ENCODE measurements at regions not wholly inside any gene's neighbourhood (a gene's known extent, or its start where the extent isn't known, plus 50 kb on each side); places are given as distances from the start of the nearest gene placed in this dataset.

DNA sequence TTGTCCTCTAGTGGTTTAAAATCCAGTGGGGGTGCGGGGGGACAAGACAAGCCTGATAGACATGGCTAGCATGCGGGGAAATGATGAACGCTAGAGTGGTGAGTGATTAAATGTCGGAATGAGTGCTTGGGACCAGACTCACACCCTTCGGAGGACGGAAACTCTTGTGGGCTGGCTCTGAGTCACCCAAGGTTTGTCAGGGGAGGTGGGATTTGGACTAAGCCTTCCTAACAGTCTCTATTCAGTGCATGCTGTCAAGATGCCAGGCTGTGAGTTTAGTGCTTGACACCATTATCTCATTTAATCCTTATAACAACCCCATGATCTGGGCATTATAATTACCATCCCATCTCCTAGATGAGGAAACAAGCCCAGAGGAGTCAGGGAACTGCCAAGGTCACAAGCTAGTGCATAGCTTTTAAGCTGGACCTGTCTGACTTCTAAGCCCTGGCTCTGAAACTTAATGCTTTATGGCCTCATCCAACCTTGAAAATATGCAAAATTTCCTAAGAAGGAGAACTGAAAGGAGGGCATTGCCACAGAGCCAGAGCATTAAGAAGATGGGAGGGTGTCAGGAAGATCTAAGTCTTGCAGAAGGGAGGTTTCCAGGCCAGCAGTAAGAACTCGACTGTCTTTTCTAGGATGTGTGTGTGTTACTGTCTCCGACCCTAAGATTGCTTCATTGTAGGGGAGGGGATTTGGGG is 168.7 kb upstream of the LRFN2 start:
- Histone ChIP-seq H3K36me3 (ENCODE audit: insufficient read depth, low read length) (no peaks in the 10 kb centered on the region), H3K9me3 (replicated peaks; ENCODE audit: low read length) (no peaks in the 10 kb centered on the region), H3K4me2 (ENCODE audit: low read length) (no peak overlapping the region), H3K27me3 (ENCODE audit: control insufficient read depth, insufficient read depth, low read length) (peaks cover 5% of the 10 kb centered on the region), H3K4me1 (ENCODE audit: control insufficient read depth, insufficient read depth, low read length) (no peaks in the 10 kb centered on the region), H3K9ac (ENCODE audit: low read depth, low read length) (no peak overlapping the region), H3K4me3 (ENCODE audit: low read length) (no peak overlapping the region)

DNA sequence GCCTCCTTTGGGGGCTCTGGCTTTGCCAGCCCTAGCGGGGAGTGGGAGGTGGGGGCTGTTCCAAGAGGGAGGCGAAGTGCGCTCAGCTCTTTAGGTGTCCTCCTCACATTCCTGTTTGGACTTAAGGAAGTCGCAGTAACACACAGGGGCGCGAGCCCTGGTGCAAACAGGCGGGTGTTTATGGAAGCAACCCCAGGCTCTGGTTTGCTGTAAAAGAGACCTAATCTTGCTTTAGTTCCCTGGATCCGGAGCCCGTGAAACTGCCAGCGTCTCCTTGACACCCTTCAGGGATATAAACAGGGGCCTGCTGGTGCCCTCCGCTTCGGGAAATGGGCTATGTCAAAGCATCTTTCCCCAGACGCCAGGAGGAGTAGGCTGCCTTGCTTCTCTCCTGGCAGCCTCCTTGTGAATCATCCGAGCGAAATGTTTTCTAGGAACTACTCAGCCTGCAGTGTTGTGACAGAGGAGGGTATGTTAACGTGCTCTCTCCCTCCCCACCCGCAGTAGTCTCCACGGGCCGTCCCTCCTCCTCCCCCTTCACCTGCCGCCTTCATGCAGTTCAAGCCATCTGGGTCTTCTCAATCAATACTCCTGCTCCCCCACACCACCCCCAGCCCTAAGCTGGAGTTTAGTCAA is 168.0 kb upstream of the LRFN2 start:
- Histone ChIP-seq H3K27me3 (ENCODE audit: control insufficient read depth, insufficient read depth, low read length) (peaks cover 5% of the 10 kb centered on the region), H3K4me2 (ENCODE audit: low read length) (no peak overlapping the region), H3K36me3 (ENCODE audit: insufficient read depth, low read length) (no peaks in the 10 kb centered on the region), H3K9ac (ENCODE audit: low read depth, low read length) (no peak overlapping the region), H3K4me3 (ENCODE audit: low read length) (no peak overlapping the region), H3K9me3 (replicated peaks; ENCODE audit: low read length) (no peaks in the 10 kb centered on the region), H3K4me1 (ENCODE audit: control insufficient read depth, insufficient read depth, low read length) (no peaks in the 10 kb centered on the region)

- H3K4me3 ChIP-seq (ENCODE audit: low read length) = no peak overlapping the region
- no peaks in the 10 kb centered on the region for H3K4me1 ChIP-seq (ENCODE audit: control insufficient read depth, insufficient read depth, low read length)
- peaks cover 5% of the 10 kb centered on the region for H3K27me3 ChIP-seq (ENCODE audit: control insufficient read depth, insufficient read depth, low read length)
- H3K4me2 ChIP-seq (ENCODE audit: low read length) = no peak overlapping the region
- H3K36me3 ChIP-seq (ENCODE audit: insufficient read depth, low read length) = no peaks in the 10 kb centered on the region
- no peaks in the 10 kb centered on the region for H3K9me3 ChIP-seq (replicated peaks; ENCODE audit: low read length)
- H3K9ac ChIP-seq (ENCODE audit: low read depth, low read length) = no peak overlapping the region
Measured at GRCh38 chr6:40754461-40755045, 167.4 kb upstream of the LRFN2 start.

GRCh38 chr6:40753675-40754448 is 166.7 kb upstream of the LRFN2 start:
- H3K4me1 ChIP-seq (ENCODE audit: control insufficient read depth, insufficient read depth, low read length) = no peaks in the 10 kb centered on the region
- H3K9ac ChIP-seq (ENCODE audit: low read depth, low read length) = no peak overlapping the region
- H3K4me3 ChIP-seq (ENCODE audit: low read length) = no peak overlapping the region
- peaks cover 5% of the 10 kb centered on the region for H3K27me3 ChIP-seq (ENCODE audit: control insufficient read depth, insufficient read depth, low read length)
- H3K36me3 ChIP-seq (ENCODE audit: insufficient read depth, low read length) = no peaks in the 10 kb centered on the region
- H3K4me2 ChIP-seq (ENCODE audit: low read length) = no peak overlapping the region
- H3K9me3 ChIP-seq (replicated peaks; ENCODE audit: low read length) = no peaks in the 10 kb centered on the region

DNA sequence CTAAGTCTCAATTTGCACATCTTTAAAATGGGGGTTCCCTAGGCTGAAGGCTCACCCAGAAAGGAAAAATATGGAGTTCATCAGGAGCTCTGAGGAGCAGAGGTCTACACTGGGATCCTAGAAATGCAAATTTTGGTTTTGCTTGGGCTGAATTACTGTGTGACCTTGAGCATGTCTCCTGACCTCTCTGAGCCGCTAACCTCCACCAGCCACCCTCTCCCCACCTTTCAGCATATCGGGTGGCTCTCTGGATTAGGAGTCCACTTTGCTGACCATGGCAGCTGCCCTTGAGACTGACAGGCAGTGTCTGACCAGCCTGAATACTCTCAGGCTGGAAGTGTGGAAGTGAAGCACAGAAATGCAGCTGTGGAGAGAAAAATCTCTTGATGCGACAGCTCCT is 165.9 kb upstream of the LRFN2 start:
- H3K4me2 ChIP-seq (ENCODE audit: low read length) = no peak overlapping the region
- H3K27me3 ChIP-seq (ENCODE audit: control insufficient read depth, insufficient read depth, low read length) = peaks cover 5% of the 10 kb centered on the region
- H3K4me1 ChIP-seq (ENCODE audit: control insufficient read depth, insufficient read depth, low read length) = no peaks in the 10 kb centered on the region
- no peak overlapping the region for H3K4me3 ChIP-seq (ENCODE audit: low read length)
- no peaks in the 10 kb centered on the region for H3K36me3 ChIP-seq (ENCODE audit: insufficient read depth, low read length)
- no peak overlapping the region for H3K9ac ChIP-seq (ENCODE audit: low read depth, low read length)
- no peaks in the 10 kb centered on the region for H3K9me3 ChIP-seq (replicated peaks; ENCODE audit: low read length)

- Histone ChIP-seq H3K4me2 (ENCODE audit: low read length) (no peak overlapping the region), H3K9me3 (replicated peaks; ENCODE audit: low read length) (no peaks in the 10 kb centered on the region), H3K4me3 (ENCODE audit: low read length) (no peak overlapping the region), H3K4me1 (ENCODE audit: control insufficient read depth, insufficient read depth, low read length) (no peaks in the 10 kb centered on the region), H3K9ac (ENCODE audit: low read depth, low read length) (no peak overlapping the region), H3K36me3 (ENCODE audit: insufficient read depth, low read length) (no peaks in the 10 kb centered on the region), H3K27me3 (ENCODE audit: control insufficient read depth, insufficient read depth, low read length) (no peaks in the 10 kb centered on the region)
Measured at GRCh38 chr6:40744835-40745234, 157.7 kb upstream of the LRFN2 start.

DNA sequence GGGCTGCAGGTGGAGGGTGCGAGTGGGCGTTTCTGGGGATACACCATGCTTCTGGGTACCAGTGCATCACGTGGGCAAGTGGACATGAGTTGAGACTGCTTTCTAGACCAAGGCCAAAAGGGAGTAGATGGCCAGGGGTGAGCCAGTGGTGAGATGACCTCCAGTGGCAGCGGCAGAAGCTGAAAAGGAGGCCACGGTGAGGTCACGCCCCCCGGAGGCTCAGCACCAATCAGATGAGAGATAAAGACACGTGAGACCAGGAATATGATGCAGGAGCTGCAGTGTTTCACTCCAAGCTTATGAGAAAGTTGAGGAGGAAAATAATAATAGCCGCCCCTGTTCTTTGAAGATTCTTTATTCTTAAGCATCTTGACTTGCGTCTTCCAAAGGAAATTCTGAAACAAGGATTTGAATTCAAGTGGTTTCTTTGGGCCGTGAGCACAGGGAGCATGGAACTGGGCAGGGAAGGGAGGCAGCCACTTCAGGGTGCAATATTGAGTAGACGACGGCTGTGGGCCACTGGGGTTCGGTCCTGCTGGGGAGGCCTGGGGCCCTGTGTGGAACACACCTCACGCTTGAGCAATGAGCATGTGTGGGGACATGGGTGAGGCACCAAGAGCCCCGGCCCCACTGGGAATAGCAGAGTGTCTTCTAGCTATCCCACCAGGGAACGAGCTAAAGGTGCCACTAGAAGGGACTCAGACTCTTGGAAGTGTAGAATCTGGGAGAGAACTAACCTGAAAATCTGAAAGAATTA is 156.7 kb upstream of the LRFN2 start:
- no peaks in the 10 kb centered on the region for H3K4me1 ChIP-seq (ENCODE audit: control insufficient read depth, insufficient read depth, low read length)
- H3K9me3 ChIP-seq (replicated peaks; ENCODE audit: low read length) = no peaks in the 10 kb centered on the region
- no peaks in the 10 kb centered on the region for H3K36me3 ChIP-seq (ENCODE audit: insufficient read depth, low read length)
- H3K4me3 ChIP-seq (ENCODE audit: low read length) = no peak overlapping the region
- no peak overlapping the region for H3K4me2 ChIP-seq (ENCODE audit: low read length)
- H3K9ac ChIP-seq (ENCODE audit: low read depth, low read length) = no peak overlapping the region
- no peaks in the 10 kb centered on the region for H3K27me3 ChIP-seq (ENCODE audit: control insufficient read depth, insufficient read depth, low read length)

- H3K4me3 ChIP-seq (ENCODE audit: low read length) = no peak overlapping the region
- H3K9me3 ChIP-seq (replicated peaks; ENCODE audit: low read length) = no peaks in the 10 kb centered on the region
- no peak overlapping the region for H3K9ac ChIP-seq (ENCODE audit: low read depth, low read length)
- H3K4me2 ChIP-seq (ENCODE audit: low read length) = no peak overlapping the region
- no peaks in the 10 kb centered on the region for H3K27me3 ChIP-seq (ENCODE audit: control insufficient read depth, insufficient read depth, low read length)
- no peaks in the 10 kb centered on the region for H3K36me3 ChIP-seq (ENCODE audit: insufficient read depth, low read length)
- H3K4me1 ChIP-seq (ENCODE audit: control insufficient read depth, insufficient read depth, low read length) = no peaks in the 10 kb centered on the region
Measured at GRCh38 chr6:40743226-40743625, 156.1 kb upstream of the LRFN2 start.

- H3K36me3 ChIP-seq (ENCODE audit: insufficient read depth, low read length) = no peaks in the 10 kb centered on the region
- H3K9ac ChIP-seq (ENCODE audit: low read depth, low read length) = no peak overlapping the region
- no peaks in the 10 kb centered on the region for H3K27me3 ChIP-seq (ENCODE audit: control insufficient read depth, insufficient read depth, low read length)
- H3K4me3 ChIP-seq (ENCODE audit: low read length) = no peak overlapping the region
- no peak overlapping the region for H3K4me2 ChIP-seq (ENCODE audit: low read length)
- H3K9me3 ChIP-seq (replicated peaks; ENCODE audit: low read length) = no peaks in the 10 kb centered on the region
- no peaks in the 10 kb centered on the region for H3K4me1 ChIP-seq (ENCODE audit: control insufficient read depth, insufficient read depth, low read length)
Measured at GRCh38 chr6:40740518-40740917, 153.4 kb upstream of the LRFN2 start.

GRCh38 chr6:40738551-40739193 is 151.5 kb upstream of the LRFN2 start:
- Histone ChIP-seq H3K9ac (ENCODE audit: low read depth, low read length) (no peak overlapping the region), H3K4me2 (ENCODE audit: low read length) (no peak overlapping the region), H3K36me3 (ENCODE audit: insufficient read depth, low read length) (no peaks in the 10 kb centered on the region), H3K4me1 (ENCODE audit: control insufficient read depth, insufficient read depth, low read length) (no peaks in the 10 kb centered on the region), H3K27me3 (ENCODE audit: control insufficient read depth, insufficient read depth, low read length) (peaks cover 4% of the 10 kb centered on the region), H3K4me3 (ENCODE audit: low read length) (no peak overlapping the region), H3K9me3 (replicated peaks; ENCODE audit: low read length) (no peaks in the 10 kb centered on the region)
